Progenitor cell of endocrine pancreas (in vitro differentiated cells): ENCODE measurements at regions not wholly inside any gene's neighbourhood (a gene's known extent, or its start where the extent isn't known, plus 50 kb on each side); places are given as distances from the start of the nearest gene placed in this dataset.
"Not testable (repeated sequence)": the region's sequence is repeated elsewhere in the genome, so short reads cannot be mapped to it uniquely, and the experiment has no call there.

Experiments used
- DNase-seq: peaks from one replicate; pipeline ENCODE4 v3.0.0; 2021; ENCODE audit warnings: low spot score; ENCODE audit not compliant: unreplicated experiment
- H3K27ac Mint-ChIP-seq: 2 replicates; pipeline ENCODE4 v1.8.0; 2021; ENCODE audit warnings: mild to moderate bottlenecking, moderate library complexity, mixed read lengths
- H3K27me3 Mint-ChIP-seq: 2 replicates; pipeline ENCODE4 v1.8.0; 2021; ENCODE audit warnings: mixed read lengths
- H3K36me3 Mint-ChIP-seq: 2 replicates; pipeline ENCODE4 v1.8.0; 2022; ENCODE audit warnings: mixed read lengths; ENCODE audit not compliant: insufficient read depth
- H3K4me1 Mint-ChIP-seq: 2 replicates; pipeline ENCODE4 v1.8.0; 2021; ENCODE audit warnings: low read depth, mixed read lengths
- H3K4me3 Mint-ChIP-seq: 2 replicates; pipeline ENCODE4 v1.8.0; 2021; ENCODE audit warnings: low read depth, mild to moderate bottlenecking, moderate library complexity, mixed read lengths
- H3K9me3 Mint-ChIP-seq: 2 replicates; pipeline ENCODE4 v1.8.0; 2021; ENCODE audit warnings: low read depth, mixed read lengths
- TF ChIP-seq, protein P1 (sequence below): fragments of 200-600 bp; sonication (generic); IDR thresholded peaks from one replicate; pipeline ENCODE4 v1.5.0; 2021; ENCODE audit warnings: antibody characterized with exemption, mild to moderate bottlenecking; ENCODE audit not compliant: unreplicated experiment

DNA sequence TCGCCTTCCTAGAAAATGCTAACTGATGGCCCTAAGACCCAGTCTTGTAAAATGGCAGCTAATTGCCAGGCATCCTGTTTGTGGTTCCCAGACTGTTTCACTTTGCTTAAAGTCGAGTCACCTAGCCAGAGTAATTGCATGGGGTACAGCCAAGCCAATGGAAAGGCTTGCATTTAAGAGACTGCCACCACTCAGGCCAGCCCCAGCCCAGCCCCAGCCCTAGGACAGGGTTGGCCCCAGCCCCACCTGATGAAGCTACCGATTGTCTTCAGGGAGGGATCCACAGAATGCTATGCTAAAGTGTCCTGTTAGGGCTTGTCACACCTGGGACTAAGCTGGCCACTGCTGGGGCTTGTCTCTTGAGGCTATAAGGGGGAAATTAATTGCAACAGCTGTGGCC lies 194.6 kb upstream of the KLF3 start:
- no peak overlapping the region for H3K27ac Mint-ChIP-seq
- H3K4me3 Mint-ChIP-seq, result no peak overlapping the region
- no peaks in the 10 kb centered on the region for H3K27me3 Mint-ChIP-seq
- TF ChIP-seq, protein P1, sequence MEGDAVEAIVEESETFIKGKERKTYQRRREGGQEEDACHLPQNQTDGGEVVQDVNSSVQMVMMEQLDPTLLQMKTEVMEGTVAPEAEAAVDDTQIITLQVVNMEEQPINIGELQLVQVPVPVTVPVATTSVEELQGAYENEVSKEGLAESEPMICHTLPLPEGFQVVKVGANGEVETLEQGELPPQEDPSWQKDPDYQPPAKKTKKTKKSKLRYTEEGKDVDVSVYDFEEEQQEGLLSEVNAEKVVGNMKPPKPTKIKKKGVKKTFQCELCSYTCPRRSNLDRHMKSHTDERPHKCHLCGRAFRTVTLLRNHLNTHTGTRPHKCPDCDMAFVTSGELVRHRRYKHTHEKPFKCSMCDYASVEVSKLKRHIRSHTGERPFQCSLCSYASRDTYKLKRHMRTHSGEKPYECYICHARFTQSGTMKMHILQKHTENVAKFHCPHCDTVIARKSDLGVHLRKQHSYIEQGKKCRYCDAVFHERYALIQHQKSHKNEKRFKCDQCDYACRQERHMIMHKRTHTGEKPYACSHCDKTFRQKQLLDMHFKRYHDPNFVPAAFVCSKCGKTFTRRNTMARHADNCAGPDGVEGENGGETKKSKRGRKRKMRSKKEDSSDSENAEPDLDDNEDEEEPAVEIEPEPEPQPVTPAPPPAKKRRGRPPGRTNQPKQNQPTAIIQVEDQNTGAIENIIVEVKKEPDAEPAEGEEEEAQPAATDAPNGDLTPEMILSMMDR, result no peak
- H3K9me3 Mint-ChIP-seq, result peaks cover 11% of the 10 kb centered on the region
- DNase-seq, result no peak
- H3K4me1 Mint-ChIP-seq, result peaks cover 1% of the 10 kb centered on the region
- H3K36me3 Mint-ChIP-seq, result peaks cover 1% of the 10 kb centered on the region

DNA sequence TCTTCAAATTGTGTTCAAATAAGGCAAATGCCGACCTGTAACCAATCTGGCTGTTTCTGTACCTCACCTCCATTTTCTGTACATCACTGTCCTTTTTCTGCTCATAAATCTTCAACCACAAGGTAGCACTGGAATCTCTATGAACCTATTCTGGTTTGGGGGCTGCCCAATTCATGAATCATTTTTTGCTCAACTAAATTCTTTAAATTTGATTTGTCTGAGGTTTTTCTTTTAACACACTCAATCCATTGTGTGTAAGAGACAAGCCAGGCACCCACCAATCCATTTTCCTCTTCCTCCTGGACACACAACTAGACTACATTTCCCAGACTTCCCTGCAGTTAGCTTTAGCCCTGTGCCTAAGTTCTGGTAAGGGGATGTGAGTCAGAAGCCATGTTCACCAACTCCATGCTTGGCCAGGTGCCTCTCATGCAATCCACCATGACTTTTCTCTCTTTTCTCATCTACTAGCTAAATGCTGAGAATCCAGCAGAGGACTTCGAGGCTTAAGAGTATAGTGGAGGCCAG lies 193.2 kb upstream of the KLF3 start:
- Mint-ChIP-seq H3K4me3 (no peak overlapping the region), H3K4me1 (no peaks in the 10 kb centered on the region), H3K36me3 (peaks cover 1% of the 10 kb centered on the region), H3K27ac (no peak overlapping the region), H3K9me3 (peaks cover 11% of the 10 kb centered on the region), H3K27me3 (no peaks in the 10 kb centered on the region)
- no peak for DNase-seq
- TF ChIP-seq, protein P1, result no peak

DNA sequence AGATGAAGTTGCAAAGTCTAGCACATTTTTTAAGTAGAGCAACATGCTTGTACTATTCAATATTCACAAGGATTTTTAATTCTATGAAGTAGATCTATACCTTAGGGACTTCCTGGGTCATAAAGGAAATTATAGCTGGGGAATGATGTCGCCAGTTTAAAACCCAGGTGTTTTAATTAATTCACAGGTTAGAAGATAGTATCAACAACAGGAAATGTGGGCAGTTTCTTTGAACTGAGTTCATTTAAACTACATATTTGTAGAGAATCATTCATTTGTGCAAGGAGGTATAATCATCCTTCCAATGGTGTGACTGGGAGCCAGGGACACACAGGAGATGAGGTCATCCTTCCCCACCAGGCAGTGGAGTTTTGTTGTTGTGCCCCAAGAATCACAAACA lies 181.3 kb upstream of the KLF3 start:
- Mint-ChIP-seq H3K27ac (peak overlapping the region; percentile 18), H3K9me3 (peaks cover 11% of the 10 kb centered on the region), H3K4me1 (no peaks in the 10 kb centered on the region), H3K27me3 (no peaks in the 10 kb centered on the region), H3K36me3 (no peaks in the 10 kb centered on the region), H3K4me3 (no peak overlapping the region)
- TF ChIP-seq, protein P1, result no peak
- no peak for DNase-seq

GRCh38 chr4:38483628-38484027 lies 180.4 kb upstream of the KLF3 start:
- DNase-seq, H3K36me3 Mint-ChIP-seq, H3K9me3 Mint-ChIP-seq, H3K27ac Mint-ChIP-seq, H3K27me3 Mint-ChIP-seq, H3K4me3 Mint-ChIP-seq, H3K4me1 Mint-ChIP-seq: not testable (repeated sequence)

DNA sequence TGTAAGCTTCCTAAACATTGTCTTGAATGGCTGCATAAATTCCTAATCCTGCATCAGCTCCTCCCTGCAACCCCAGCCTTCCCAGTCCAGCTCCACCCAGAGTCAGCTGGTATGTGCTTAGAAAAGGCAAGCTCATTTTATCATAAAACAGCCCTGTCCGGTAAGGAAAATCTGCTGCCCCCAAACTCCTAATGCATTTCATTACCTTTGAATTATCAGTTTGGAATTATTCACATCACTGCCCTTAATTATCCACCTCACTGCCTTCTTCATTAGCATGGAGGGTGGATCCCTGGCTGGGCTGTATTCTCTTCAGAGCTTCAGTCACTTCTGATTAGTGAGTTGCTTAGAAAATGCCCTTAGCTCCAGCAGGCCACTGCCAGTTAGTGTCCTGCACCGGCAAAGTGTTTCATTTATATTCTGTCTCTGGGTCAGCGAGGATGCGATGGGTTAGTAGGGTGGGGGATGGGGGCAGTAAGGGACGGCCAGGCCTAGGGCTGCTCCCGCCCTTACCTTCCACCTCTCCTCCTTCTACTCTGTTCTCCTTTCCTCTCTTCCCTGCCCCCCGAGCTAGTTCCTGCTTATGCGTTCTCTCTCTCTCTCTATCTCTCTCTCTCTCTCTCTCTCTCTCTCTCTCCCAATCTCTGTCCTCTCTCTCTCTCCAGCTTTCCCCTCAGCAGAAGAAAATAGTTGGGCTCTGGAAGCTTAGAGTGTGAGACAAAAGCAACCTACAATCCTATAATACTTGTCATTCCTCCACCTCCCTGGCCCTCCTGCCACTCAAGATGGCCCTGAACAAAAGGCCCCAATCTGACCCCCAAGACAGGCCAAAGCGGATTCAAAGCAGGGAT lies 174.8 kb upstream of the KLF3 start:
- no peak for DNase-seq
- Mint-ChIP-seq H3K27ac (peak overlapping the region; percentile 93), H3K9me3 (peaks cover 2% of the 10 kb centered on the region), H3K4me1 (peaks cover 29% of the 10 kb centered on the region), H3K27me3 (no peaks in the 10 kb centered on the region), H3K36me3 (no peaks in the 10 kb centered on the region), H3K4me3 (peak overlapping the region; percentile 26)
- TF ChIP-seq, protein P1, result no peak
